NCI-H2196 treated with DMSO at 0.1 percent for 48 hours (cell line): ENCODE measurements at regions not wholly inside any gene's neighbourhood (a gene's known extent, or its start where the extent isn't known, plus 50 kb on each side); places are given as distances from the start of the nearest gene placed in this dataset.

Experiments
- DNase-seq: peaks from one replicate; lab custom pipeline; 2025; ENCODE audit not compliant: unreplicated experiment; lab: John Stamatoyannopoulos, UW

DNA sequence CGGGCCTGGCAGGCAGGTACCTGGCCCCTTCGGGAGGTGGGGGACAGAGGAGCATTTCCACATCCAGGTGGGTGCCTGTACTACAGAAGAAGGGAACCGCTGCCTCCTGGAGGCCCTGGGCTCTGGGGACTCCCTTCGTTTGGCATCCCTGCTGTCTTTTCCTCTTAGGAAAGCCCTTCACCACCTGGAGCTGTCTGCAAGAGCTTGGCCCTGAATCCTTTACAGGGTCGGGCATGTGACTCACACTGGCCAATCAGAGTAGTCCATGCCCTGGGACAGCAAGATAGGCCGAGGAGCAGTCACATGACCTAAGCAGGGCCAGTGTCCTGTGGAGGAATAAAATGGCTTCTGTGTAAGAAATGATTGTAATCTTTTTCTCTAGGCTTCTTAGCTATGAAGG is 224.9 kb downstream of the ANKRD60 start:
- no peak for DNase-seq

DNA sequence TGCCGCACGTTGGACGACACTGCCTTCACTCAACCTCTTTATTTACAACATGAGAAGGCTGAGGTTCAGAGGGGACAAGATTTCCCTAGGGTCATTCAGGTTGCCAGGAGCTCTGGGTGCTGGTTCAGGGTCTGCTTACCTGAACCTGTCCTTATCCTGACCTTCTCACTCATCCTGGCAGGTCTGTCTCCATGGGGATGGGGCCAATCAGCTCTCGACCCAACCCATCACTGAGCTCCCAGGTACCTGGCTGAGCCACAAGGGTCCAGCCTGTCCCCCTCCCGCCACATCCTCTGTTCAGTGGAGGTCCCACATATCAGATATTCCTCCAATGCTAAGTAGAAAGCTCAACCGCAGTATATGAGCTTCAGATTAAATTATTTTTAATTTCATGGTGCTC is 225.6 kb downstream of the ANKRD60 start:
- no peak for DNase-seq

DNA sequence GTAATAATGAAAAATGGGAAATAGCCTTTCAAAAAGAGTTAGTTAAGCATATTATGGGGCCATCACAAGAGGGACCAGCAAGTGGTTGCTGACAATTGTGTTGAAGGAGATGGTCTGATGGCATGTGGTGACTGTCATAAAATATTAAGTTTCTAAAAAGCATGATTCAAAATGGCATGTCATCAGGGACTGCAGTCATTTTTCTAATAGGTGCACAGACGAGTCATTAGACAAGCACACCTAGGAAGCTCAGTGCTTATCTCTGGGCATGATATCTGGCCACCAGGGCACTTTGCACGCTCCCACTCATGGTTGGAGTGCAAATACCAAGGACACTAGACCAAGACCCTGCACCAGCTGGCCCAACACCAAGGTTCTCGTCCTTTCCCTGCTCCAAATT is 226.5 kb downstream of the ANKRD60 start:
- DNase-seq, result no peak

DNA sequence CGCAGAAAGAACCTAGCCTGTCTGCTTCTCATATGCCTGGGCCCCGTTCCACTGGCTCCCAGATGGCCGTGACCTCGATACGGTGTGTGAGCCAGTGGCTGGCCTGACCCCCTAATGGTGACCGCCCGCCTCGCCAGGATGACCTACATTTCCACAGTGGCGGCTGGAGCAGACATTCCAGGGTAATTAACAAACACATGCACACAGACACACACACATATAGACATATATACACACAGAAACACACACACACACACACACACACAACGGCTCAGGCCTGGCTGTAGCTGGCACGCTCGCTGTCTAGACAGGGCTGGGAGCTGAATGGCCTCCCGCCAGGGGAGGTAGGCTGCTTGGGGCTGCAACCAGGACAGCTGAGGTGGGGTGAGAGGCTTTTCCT is 227.1 kb downstream of the ANKRD60 start:
- DNase-seq, result no peak

DNA sequence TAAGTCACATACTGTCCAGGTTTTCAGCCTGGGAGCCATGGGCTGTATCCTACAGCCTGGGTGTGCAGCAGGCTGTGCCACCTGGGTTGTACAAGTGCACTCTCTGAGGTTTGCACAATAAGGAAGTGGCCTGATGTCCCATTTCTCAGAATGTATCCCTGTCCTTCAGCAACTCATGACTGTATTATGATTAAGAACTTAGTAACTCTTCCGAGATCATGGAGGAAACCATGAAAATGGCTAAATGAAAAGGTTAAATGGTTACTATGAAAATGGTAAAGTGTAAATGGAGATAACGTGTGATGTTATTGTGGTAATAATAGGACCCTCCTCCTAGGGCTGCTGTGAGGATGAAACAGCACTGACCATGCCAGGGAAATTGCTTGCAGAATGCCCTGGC is 227.6 kb downstream of the ANKRD60 start:
- no peak for DNase-seq

DNA sequence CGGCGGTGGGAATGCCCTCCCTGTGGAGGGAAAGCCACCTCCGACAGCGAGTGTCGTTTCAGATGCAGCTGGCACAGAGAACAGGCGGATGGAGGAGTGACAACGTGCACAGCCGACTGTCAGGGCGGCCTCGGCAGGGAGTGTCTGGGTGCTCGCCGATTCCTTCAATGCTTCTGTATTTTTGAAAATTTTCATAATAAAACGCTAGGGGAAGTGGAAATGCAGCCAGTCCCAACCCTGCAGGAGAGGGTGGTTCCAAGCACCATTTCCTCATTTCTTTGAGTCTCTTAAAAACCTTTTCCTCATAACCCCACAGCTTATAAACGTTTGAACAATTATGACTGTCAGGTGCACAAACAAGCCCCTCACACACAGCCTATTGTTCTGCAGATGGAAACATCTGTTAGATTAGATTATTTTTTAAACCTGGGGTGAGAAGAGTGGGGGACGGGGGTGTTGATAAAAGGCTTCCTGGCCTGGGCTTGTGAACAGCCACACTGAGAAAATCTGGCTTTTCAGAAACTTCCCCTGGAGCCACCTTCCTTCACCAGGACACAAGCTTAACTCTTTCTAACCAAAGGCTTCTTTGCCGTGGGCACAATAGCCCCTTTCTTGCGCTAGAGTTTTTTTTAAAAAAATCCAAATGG is 228.9 kb downstream of the ANKRD60 start:
- DNase-seq, result no peak

DNA sequence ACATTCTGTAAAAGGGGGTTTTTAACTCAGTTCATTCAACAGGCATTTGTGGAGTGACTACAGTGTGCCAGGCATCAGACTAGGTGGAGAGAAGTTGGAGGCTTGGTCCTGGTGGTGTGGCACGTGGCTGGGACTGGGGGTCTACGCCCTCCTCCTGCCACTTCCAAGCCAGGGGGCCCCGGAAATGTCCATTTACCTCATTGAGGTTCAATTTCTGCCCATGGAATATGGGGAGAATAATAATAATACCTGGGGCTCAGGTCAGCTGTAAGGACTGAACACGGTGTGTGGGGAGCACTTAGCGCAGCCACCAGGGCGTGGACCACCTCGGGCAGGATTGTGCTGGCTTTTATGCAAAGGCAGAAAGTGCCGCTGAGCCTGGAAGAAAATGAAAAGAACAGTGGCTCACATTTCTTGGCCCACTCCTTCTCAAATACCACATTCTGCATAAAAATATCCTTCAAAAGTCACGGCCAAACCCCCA is 229.4 kb downstream of the ANKRD60 start:
- no peak for DNase-seq

DNA sequence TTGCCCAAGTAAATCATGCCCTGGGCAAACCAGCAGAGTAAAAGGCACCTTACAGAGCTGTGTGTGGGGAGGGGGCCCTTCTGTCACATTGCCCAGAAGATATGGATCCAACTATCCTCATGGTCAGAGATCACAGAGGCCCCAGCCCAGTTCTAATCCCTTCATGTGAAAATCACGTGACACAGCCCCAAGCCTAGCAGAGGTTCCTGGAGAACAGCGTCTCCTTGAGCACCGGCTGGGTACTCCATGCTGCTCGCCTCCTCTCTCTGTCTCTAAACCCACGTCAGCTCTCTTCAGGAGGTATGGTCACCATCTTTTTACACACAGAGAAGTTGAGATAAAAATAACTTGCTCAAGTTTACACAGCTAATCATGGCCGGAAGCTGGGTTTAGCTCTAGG is 230.2 kb downstream of the ANKRD60 start:
- no peak for DNase-seq

DNA sequence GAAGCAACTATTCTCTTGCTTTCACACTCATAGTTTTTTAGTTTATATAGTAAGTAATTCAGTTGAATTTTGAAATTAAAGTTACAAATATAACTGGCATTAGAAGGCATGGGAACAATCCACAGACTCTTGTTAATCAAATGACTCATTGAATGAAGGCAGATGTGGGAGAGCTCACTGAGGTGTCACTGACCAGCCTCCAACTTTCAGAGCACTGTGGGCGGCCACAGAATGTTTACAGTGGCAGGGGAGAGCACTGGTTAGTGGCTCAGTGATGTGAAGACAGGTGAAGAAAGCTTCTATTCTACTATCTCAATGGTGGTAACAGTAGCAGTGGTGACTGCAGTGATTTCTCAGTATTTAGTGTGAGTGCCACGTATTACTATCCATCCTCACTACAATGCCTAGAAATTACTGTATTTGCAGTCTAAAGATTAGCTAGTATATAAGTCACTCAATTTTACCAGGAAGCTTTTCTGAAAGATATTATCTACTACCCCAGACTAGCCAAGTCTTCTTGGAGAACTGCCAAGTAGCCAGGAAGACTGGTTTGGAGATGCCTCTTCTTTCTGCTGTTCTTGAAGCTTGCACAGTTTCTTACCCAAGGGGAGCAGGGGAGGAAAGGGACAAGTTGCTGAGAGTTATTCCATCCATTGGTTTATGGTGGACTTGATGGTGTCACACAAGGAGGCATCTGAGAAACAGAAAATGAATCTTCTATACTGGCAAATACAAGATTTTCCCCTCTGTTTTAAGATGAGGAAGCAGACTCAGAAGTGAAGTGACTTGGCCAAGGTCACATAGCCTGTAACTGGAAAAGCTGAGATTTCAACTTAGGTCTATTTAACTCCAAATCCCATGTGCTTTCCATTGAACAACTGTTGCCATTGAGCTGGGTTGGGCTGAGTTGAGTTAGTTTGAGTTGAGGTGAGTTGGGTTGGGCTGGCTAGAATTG is 231.2 kb downstream of the ANKRD60 start:
- DNase-seq, result no peak

DNA sequence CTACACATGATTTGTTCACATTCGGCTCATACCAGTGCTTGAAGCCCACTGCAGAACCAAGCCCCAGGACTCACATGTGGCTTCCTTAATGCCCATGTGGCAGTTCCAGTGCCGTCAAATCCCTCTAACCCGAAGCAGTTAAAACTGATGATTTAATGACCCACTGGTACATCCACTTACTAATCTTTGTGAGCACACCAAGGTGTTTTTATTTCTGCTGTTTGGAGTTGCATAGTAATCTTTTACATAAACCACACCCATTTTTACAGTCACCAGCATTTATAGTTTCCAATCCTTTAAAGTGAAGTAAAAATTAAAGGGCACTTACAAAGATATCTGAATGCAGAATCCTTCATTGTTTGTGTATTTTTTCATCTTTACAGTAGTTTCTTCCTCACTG is 232.0 kb downstream of the ANKRD60 start:
- no peak for DNase-seq

DNA sequence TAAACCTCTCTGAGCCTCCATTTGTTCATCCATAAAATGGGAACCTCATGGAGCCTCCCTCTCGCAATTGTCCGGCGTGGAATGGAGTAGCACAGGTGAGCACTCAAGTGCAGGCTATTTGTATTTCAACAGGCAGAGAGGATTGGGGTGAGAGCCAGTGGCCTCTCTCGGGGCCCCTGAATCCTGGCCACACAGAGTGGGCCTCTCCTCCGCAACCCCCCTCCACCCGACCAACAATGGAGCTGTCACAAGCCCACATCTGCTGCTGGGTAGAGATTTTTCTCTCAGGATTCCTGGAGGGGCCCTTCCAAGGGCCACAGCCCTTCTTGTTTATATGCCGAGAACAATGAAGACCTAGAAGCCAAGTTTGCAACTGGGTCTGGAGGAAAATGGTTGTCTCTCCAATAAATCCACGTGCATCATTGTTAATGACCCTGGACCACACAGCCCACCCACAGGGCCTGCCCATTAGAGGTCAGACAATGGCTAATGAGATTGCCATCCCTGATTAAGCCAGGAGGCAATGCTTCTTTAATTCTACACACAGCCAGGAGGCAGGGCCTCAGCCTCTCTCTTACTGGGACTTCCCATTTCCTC is 233.0 kb downstream of the ANKRD60 start:
- DNase-seq, result no peak

DNA sequence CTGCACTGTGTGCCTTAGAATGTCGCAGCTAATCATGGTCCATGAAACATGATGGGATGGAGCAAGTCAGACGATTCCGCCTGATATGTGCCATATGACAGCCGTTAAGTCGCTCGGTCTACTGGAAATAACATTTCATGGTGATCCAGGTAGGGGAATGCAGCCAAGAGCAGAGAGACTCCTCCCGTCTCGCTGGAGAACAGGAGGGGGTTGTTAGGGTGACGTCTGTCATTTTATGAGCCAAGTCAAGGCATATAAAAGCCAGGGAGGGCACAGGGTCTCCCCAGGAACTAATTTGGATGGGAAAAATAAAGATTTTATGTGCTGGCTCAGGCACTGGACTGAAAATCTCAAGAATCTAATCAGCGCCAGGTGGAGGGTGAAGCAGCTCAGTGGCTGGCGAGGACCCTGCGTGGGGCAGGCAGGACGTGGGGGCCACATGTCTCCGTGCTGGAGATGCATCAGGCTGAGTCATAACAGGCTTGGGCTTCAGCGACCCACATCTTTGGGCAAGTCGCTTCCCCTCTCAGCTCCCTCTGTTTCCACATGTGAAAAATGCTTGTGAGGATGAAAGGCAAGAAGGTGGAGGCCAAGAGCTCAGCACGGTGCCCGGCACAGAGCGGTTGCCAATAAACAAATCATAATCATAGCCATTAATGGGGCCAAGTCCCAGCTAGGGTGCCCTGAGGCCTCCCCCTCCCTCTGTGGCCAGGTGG is 234.6 kb downstream of the ANKRD60 start:
- DNase-seq, result no peak

DNA sequence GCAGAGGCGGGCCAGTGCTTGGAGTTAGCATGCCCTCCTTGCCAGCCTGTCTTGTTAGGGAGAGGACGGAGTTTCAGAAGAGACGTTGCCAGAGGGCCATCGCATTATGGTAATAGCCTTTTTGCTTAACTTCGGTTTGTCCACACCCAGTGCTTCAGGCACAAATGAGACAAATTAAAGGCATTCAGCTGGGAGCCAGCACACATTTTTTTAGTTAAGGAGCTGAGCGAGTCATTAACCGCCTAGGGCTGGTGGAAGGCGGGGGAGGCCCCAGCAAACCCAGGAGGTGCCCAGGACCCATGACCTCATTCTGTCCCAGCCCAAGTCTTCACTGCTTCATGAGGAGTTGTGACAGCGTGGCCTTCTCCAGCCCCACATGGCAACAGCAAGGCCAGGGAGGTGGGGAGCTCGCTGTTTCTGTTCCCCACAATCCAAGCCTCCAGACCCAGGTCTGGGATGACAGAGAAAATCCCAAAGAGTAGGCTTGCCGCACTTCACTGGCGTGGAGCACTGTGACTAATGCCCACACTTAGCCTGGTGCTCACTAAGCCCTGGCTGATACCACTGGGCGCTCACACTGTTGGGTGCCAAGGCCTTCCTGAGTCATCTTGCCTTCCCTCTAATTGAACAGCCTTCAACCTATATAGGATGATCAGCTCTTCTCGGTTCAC is 237.1 kb downstream of the ANKRD60 start:
- no peak for DNase-seq

DNA sequence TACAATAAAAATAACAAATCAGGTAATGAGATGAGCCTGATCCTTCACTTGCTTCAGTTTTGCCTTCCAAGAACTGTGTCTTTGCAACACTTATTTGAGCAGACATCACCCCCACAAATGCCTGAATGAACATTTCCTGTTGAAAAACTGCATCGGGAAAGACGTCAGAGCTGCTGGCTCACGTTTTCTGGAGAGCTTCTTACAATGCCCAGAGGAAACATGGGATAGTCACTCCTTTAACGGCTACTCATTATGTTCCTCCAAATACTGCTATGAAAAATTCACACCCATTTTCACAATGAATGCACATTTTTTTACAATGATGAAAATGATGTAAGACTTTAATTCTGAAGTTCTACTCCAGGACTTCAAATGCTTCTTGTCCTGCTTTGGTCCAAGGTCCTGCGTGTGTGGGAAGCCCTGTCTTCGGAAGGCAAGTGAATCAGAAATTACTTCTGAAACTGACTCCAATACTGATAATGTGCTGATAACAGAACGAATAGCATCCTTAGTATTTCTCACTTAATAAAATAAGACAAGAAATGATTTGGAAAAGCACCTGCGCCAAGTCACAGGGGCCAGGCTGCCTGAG is 238.0 kb downstream of the ANKRD60 start:
- DNase-seq, result no peak

DNA sequence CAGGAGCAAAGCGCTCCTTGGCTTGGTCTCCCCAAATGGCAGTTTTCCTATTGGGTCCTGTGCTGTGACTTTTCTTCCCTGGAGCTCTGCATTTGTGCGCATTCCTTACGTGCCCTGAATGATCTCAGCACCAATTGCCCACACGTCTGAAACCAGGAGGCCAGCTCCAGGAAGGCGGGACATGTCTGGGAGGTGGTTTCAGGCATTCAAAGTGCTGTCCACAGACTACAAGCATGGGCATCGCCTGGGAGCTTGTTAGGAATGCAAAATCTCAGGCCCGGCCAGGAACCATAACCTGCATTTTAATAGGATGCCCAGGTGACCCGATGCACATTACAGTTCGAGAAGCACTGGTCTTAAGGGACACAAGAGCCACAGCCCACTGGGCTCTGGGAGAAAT is 239.6 kb downstream of the ANKRD60 start:
- no peak for DNase-seq

DNA sequence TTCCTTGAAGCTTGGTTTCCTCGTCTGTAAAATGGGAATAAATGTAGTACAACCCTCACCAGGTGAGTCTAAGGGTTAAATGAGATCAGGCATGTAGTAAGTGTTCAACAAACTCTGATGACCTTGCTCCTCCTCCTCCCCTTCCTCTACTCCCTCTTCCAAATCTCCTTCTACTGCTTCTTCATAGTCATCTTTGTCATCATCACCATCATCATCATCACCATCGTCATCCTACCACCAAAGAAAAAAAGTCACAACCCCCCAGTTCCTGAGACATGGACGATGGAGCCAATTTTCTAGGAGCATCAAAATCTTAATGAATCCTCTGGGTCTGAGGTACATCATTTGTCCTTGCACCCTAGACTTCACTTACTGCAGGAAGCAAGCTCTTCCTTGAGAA is 240.0 kb downstream of the ANKRD60 start:
- DNase-seq, result no peak

DNA sequence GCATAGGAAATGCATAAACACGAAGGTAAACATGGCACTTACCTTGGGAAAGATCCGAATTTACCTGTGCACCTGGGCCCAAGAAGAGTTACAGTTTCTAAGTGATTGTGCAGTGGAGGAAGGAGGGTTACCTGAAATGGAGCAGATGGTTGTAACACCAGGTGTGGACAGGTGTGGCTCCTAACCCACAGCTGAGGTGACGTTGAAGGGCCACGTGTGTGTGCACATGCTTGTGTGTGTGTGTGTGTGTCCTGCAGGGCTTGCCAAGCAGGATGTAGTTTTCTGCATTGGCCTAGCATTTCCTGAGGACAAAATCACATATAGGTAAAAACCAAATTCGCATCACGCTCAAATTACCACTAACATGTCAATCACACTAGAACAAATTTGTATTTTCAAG is 240.8 kb downstream of the ANKRD60 start:
- no peak for DNase-seq

DNA sequence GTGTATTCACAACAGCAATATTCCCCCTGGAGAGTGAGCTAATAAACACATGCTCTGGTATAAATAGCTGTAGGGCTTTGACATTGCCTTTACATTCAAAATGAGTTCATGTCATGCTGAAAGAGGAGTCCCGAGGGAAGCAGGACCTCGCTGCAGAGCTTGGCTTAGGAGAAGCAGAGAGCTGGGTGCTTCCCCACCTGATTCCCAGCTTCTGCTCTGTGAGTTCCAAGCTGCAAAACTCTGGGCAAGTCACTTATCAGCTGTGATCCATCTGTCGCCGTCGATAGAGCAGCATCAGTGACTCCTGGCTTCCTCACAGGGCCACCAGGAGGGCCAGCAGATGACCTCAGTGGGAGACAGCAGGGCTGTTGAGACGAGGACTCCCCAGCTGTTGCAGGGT is 241.8 kb downstream of the ANKRD60 start:
- DNase-seq, result no peak

DNA sequence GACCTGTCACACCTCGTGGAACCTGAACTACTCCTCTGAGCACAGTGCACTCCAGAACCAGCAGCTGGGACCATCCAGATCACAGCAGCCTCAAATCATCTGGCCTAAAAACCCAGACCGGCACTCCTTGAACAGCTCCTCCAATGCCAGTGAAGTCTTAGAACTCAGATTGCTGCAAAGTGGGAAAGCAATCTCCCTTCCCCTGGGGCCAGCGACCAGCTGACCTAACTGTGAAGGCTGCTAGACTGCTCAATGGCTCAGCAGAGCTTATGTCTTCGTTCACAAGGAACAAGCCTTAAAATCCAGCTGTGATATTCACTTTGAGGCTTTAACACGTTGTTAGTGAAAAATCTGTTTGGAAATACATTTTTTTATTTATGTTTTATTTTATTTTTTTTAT is 243.2 kb downstream of the ANKRD60 start:
- no peak for DNase-seq

DNA sequence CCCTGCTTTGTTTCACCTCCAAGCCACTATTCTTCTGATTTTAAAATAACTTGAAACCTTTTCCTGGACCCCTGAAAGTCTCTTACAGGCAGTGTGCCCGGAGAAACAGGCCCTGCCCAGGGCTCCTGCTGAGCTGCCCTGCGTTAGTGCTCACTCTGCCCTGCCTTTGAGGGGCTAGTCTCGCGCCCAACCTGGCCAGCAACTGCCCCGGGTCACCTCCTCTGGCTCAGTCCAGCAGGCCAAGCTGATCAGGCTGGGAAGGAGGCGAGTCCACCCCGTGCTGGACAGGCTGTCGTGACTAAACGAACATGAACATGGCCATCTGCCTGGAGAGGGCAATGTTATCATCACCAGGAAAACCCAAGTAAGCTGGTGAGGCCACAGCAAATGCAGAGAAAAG is 245.4 kb downstream of the ANKRD60 start:
- no peak for DNase-seq
